ENCODE measurements at regions not wholly inside any gene's neighbourhood (a gene's known extent, or its start where the extent isn't known, plus 50 kb on each side); places are given as distances from the start of the nearest gene placed in this dataset.

DNA sequence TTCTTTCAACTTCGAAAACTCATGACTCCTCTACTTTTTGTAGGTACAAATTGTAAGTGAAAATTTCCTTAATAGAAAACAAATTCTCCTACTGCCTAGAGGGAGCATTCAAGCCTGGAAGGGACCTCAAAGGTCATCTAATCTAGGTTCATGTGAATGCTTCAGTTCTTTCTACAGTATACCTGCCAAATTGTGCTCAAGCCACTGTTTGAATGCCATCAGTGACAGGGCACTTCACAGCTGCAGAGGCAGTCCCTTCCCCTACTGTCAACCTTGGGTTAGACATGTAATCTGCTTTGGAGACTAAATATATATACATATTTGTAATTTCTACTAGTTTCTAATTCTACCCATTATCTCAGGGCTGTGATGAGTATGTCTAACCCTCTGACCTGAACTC is 681.3 kb upstream of the CDH2 start:
- Histone ChIP-seq H2BK5ac (ENCODE audit: low read depth, low read length) (no peak overlapping the region), H4K5ac (ENCODE audit: insufficient read length, low read depth, low read length) (no peak overlapping the region), H3K14ac (ENCODE audit: insufficient read length) (no peak overlapping the region), H3K23ac (ENCODE audit: insufficient read length) (no peak overlapping the region), H3K36me3 (ENCODE audit: control insufficient read depth in 2 of 4, insufficient read depth in 4 of 4, low read length in 3 of 4) (no peaks in the 10 kb centered on the region), H4K20me1 (replicated peaks in 1 of 2; ENCODE audit: control insufficient read depth in 1 of 2, insufficient read depth in 2 of 2, low read length in 2 of 2) (no peaks in the 10 kb centered on the region), H2BK120ac (replicated peaks; ENCODE audit: low read depth, low read length) (no peak overlapping the region), H3K27ac (ENCODE audit: low read depth, low read length) (no peak overlapping the region), H3K4me2 (ENCODE audit: insufficient read depth in 1 of 2, low read depth in 2 of 2, low read length in 2 of 2) (no peak overlapping the region), H3K9ac (replicated peaks in 1 of 4; ENCODE audit: extremely low read depth in 1 of 4, low read depth in 3 of 4, low read length in 3 of 4) (no peak overlapping the region), H4K91ac (replicated peaks; ENCODE audit: insufficient read length, low read length) (no peak overlapping the region), H3K4ac (replicated peaks; ENCODE audit: insufficient read length, low read depth, low read length) (no peak overlapping the region), H3K79me1 (ENCODE audit: low read depth, low read length) (no peaks in the 10 kb centered on the region), H3K56ac (replicated peaks; ENCODE audit: insufficient read length, low read depth, low read length) (no peak overlapping the region), H4K8ac (ENCODE audit: extremely low read depth, insufficient read depth, low read length) (no peak overlapping the region), H2BK15ac (ENCODE audit: low read length) (no peak overlapping the region), H2AFZ (ENCODE audit: low read length) (no peak overlapping the region), H3K18ac (ENCODE audit: extremely low read depth, low read length) (no peak overlapping the region), H3K4me3 (ENCODE audit: extremely low read depth in 1 of 4, insufficient read depth in 2 of 4, low read depth in 3 of 4, low read length in 4 of 4) (no peak overlapping the region), H2BK12ac (ENCODE audit: low read depth, low read length) (no peak overlapping the region), H3K27me3 (replicated peaks in 1 of 4; ENCODE audit: control insufficient read depth in 3 of 4, extremely low read depth in 1 of 4, insufficient read depth in 3 of 4, low read length in 3 of 4) (no peaks in the 10 kb centered on the region), H3K23me2 (ENCODE audit: low read depth, low read length) (no peaks in the 10 kb centered on the region; the same call in 1 of the 2 replicates), H3K4me1 (replicated peaks in 1 of 4; ENCODE audit: control insufficient read depth in 3 of 4, insufficient read depth in 4 of 4, low read length in 3 of 4) (no peaks in the 10 kb centered on the region), H2AK5ac (ENCODE audit: low read depth, low read length) (no peak overlapping the region), H3K9me3 (ENCODE audit: insufficient read depth in 2 of 2, low read depth in 1 of 2, low read length in 1 of 2) (no peaks in the 10 kb centered on the region), H2BK20ac (ENCODE audit: low read length) (no peak overlapping the region), H3K79me2 (ENCODE audit: control insufficient read depth in 1 of 2, insufficient read depth in 2 of 2, low read length in 2 of 2) (no peaks in the 10 kb centered on the region)
- FAIRE-seq, result no peak
- DNase-seq (ENCODE audit: low read depth in 1 of 2, low spot score in 2 of 2), result no peak
- WGBS, 2 experiments (ENCODE audit: extremely low coverage in 1 of 2, insufficient coverage in 1 of 2, insufficient read length in 1 of 2, insufficient replicate concordance in 2 of 2, low coverage in 1 of 2, low lambda C conversion rate in 2 of 2, missing lambda C conversion rate in 1 of 2), result 88% methylated on average over 1 of the region's 1 CpG; no CpG with 5 or more reads in 1 of the 2 experiments
- ChIA-PET POLR2A (ENCODE audit: partially characterized antibody) (no interaction called here), CTCF (ENCODE audit: partially characterized antibody) (interaction anchor here (0.7 kb wide), 1 partner anchor 977 kb away, joined by 3 read pairs; no protein-coding TSS in a partner anchor)
- TF ChIP-seq USF2 (IDR thresholded peaks at IDR 0.05; ENCODE audit: low read length), result no peak
- TF ChIP-seq CHD2 (IDR thresholded peaks at IDR 0.05; ENCODE audit: low read length), result no peak
- TF ChIP-seq BRCA1 (IDR thresholded peaks at IDR 0.05; ENCODE audit: low read depth, low read length), result no peak
- TF ChIP-seq KDM5A (IDR thresholded peaks at IDR 0.05; ENCODE audit: low read length), result no peak
- no peak for TF ChIP-seq HDAC6 (IDR thresholded peaks at IDR 0.05; ENCODE audit: low read depth, low read length)
- TF ChIP-seq PHF8 (conservative IDR thresholded peaks at IDR 0.05; ENCODE audit: low read depth, low read length), result no peak
- TF ChIP-seq SRF (IDR thresholded peaks at IDR 0.05; ENCODE audit: low read depth, low read length), result no peak
- TF ChIP-seq POLR2A (IDR thresholded peaks at IDR 0.05; ENCODE audit: control extremely low read depth in 1 of 2, low read depth in 2 of 2, low read length in 2 of 2), result no peak
- TF ChIP-seq BCL11A (IDR thresholded peaks at IDR 0.05; ENCODE audit: low read depth in 2 of 2, low read length in 2 of 2), result no peak
- no peak for TF ChIP-seq GABPA (IDR thresholded peaks at IDR 0.05; ENCODE audit: borderline replicate concordance, insufficient read depth, low read length)
- TF ChIP-seq SIN3A (conservative IDR thresholded peaks at IDR 0.05 in 1 of 2, IDR thresholded peaks at IDR 0.05 in 1 of 2; ENCODE audit: low read depth in 1 of 2, low read length in 2 of 2), result no peak
- no peak for TF ChIP-seq BACH1 (IDR thresholded peaks at IDR 0.05; ENCODE audit: low read length)
